ENCODE measurements at regions not wholly inside any gene's neighbourhood (a gene's known extent, or its start where the extent isn't known, plus 50 kb on each side); places are given as distances from the start of the nearest gene placed in this dataset.
A peak's percentile ranks its signal among the peaks of the same experiment; 100 is the strongest.

DNA sequence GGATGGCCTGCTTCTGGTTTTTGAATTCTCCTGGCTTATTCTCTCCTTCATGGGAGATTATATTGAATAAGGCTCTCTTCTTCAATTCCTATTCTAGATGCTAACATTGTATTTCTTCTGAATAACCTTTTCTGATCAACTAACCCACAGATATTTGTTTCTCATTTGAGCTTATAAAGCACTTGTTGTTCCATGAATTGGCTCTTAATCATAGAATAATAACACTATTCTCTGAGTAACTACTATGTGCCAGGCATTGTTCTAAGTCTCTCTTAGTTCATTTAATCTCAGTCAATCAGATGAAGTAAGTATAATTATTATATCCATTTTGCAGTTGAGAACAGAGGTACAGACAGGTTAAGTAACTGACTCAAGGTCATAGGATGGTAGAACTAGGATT lies 136.3 kb upstream of the MLIP start:
- ATAC-seq = no peak
- no peak overlapping the region for H3K27ac Mint-ChIP-seq

DNA sequence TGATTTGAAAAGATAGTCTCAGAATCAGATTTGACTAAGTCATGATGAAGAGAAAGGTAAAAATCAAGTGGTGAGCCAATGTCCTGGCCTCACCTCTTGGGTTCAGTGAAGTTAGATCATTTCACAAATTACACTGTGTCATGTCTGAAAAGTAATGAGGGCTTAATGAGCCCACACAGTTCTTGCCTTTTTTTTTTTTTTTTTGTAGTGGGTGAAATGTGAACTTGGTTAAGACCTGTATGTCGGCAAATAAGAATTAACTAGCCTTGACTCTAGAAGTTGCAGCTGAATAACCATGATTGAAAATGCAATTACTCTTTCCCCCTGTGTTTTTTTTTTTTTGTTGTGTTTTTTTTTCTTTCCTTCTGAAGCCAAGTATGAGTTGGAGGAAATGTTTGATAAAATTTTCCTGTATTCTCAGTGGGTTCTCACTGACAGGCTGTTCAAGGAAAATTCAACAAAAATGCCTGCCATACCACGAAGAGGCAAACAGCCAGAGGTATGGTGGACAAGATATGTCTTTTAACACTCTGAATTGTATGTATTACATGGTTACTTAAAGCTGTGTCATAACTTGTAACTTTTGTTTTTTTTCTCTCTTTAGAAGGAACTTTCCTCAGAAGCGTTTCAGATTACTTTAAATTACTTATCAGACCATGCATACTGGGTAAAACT lies 135.2 kb upstream of the MLIP start:
- no peak for DNase-seq (ENCODE audit: low spot score in 2 of 2)
- no peak for ATAC-seq
- Mint-ChIP-seq H3K36me3 (no peaks in the 10 kb centered on the region), H3K27ac (no peak overlapping the region), H3K9me3 (no peaks in the 10 kb centered on the region)

More for the DNA sequence above, 136.3 kb upstream of the MLIP start:
- Mint-ChIP-seq H3K36me3 (no peaks in the 10 kb centered on the region), H3K9me3 (no peaks in the 10 kb centered on the region)
- DNase-seq (ENCODE audit: low spot score in 2 of 2) = no peak

DNA sequence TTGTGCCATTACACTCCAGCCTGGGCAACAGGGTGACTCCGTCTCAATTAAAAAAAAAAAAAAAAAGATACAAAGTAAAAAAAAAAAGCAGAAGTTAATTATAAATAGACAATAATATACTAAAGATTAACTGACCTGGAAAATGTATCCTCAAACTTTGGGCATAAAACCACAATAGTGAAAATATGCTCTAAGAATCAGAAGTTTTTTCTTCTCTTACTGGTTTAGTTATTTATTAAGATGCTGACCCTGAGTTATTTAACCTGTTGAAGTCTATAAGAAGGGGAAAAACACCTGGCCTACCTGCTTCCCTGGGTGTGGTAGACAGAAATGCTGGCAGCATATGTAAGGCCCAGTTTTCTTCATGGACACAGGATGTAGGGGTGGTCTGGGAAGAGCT lies 133.7 kb upstream of the MLIP start:
- Mint-ChIP-seq H3K27ac (no peak overlapping the region), H3K9me3 (no peaks in the 10 kb centered on the region), H3K36me3 (no peaks in the 10 kb centered on the region)
- DNase-seq (ENCODE audit: low spot score in 2 of 2) (no peak), ATAC-seq (no peak)

DNA sequence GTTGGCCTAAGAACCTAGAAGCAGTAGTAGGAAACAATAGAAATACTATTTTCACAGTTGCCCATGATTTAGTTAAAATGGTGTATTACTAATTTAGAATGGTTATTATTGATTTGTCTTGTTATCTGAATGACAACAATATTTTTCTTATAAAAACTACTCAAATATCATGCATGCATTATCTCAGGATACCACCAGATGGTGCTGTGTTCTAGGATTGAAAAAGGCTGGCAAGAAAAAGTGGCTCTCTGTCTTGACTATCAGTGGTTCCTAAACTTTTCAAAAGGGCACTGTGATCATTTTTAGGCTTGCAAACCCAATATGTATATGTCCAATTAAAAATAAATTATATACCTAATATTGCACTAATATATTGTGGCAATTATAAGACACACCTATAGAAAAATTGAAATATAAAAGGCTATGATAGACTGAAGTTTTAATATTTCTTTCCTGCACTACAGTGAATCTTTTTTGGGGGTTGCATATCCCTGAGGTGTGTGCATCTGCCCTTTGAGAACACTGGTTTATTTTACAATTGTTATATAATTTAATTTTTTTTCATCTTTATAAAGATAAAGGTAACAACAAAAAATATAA lies 131.7 kb upstream of the MLIP start:
- no peak for ATAC-seq
- H3K36me3 Mint-ChIP-seq = no peaks in the 10 kb centered on the region
- peak in 1 of 2 donors; percentile 10 for DNase-seq (ENCODE audit: low spot score in 2 of 2)
- H3K27ac Mint-ChIP-seq = no peak overlapping the region
- no peaks in the 10 kb centered on the region for H3K9me3 Mint-ChIP-seq

DNA sequence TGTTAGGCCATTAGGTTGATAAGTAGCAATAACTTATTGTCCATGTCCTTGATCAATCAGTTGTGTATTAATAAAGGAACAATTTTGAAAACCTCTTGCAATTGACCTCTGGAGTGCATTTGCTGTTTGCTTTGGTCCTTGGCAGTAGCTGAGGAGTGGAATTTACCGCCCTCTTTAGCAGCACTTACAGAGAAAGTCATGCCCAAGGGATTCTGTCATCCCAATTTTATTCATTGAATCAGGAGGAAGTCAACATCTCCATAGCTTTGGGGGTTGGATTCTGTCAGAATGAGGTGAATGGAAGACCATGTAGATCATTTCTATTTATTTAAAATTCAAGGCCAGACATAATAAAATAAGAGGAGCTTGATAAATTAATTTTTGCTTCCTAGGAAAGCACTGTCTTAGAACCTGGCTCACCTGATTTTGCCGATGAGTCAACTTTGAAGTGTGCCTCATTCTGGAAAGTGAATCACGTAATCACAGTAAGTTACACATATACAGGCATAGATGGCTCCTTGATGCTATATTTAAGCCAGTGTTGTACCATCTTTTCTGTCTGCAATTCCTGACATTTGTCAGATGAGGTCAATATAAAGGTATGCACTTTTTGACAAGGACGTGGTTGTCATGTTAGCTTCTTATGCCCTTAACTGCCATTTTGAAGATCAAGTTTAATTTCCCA lies 128.7 kb upstream of the MLIP start:
- H3K36me3 Mint-ChIP-seq = no peaks in the 10 kb centered on the region
- no peak for ATAC-seq

DNA sequence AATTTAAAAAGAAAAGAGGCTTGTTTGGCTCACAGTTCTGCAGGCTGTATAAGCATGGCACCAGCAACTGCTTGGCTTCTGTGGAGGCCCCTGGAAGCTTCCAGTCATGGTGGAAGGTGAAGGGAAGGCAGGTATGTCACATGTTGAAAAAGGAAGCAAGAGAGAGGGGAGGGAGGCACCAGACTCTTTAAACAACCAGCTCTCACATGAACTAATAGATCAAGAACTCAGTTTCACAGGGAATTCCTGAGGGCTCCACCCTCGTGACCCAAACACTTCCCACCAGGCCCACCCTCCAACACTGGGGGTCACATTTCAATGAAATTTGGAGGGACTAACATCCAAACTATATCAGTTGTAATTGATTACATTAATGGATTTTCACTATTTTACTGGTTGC lies 127.9 kb upstream of the MLIP start:
- ATAC-seq (no peak), DNase-seq (ENCODE audit: low spot score in 2 of 2) (no peak)

More for the DNA sequence above, 128.7 kb upstream of the MLIP start:
- no peak for DNase-seq (ENCODE audit: low spot score in 2 of 2)
- Mint-ChIP-seq H3K9me3 (no peaks in the 10 kb centered on the region), H3K27ac (no peak overlapping the region)

DNA sequence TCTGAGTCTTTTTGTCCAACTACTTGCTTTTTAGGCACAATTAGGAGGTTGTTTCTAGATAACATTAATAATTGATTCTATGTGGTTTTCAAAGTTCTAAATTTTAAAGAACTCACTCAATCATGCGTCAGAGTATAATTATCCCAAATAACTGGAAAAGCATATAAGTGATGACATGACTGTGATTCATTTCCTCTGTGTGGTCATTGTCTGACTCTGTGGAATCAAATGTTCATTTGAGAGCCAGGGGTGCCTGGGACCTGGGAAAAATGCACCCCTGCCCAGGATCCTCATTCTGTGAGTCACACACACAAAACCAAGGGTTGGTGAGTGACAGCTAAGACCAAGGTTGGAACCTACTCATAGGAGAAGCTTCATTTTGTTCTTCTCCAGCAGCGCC lies 127.1 kb upstream of the MLIP start:
- Mint-ChIP-seq H3K9me3 (no peaks in the 10 kb centered on the region), H3K27ac (no peak overlapping the region), H3K36me3 (no peaks in the 10 kb centered on the region)
- DNase-seq (ENCODE audit: low spot score in 2 of 2) (no peak), ATAC-seq (peak in 1 of 2 donors; percentile 36)

More for the DNA sequence above, 127.9 kb upstream of the MLIP start:
- Mint-ChIP-seq H3K27ac (no peak overlapping the region), H3K36me3 (no peaks in the 10 kb centered on the region), H3K9me3 (no peaks in the 10 kb centered on the region)

DNA sequence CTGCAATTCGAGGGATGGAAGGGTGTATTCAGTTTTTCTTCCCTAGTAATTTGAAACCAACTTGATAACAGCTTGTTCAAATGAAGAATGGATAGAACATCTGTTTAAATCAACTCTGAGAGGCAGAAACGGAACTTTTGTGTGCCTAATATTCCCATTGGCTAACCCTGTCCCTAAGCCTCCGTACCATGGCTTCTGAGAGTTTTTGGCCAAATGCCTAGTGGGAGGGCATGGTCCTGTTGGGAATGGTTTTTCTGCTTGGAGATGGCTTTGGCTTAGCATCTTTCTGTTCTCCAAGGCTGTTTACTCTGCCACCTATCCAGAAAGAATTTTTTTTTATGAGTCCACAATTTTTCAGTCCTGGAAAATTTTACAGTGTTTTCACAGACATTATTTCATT lies 126.7 kb upstream of the MLIP start:
- DNase-seq (ENCODE audit: low spot score in 2 of 2) (no peak), ATAC-seq (no peak)
- H3K9me3 Mint-ChIP-seq = no peaks in the 10 kb centered on the region
- no peaks in the 10 kb centered on the region for H3K36me3 Mint-ChIP-seq
- no peak overlapping the region for H3K27ac Mint-ChIP-seq

DNA sequence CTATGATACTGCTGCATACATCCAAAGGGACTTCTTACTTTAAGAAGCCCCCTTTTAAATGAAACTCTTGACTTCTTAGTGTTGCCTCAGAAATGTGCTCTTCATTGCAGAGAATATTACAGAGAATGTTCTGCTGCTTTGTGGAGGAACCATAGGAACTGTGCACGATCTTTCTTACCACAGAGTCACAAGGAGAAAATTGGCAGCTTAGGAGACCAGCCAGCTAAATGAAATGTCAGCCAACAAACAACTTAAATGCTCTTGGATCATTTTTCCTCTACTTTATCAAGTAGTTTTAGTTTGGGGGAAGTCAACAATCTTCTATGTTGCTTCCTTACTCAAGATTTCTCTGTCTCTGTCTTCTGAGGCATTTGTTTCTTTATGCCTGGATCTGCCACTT lies 125.9 kb upstream of the MLIP start:
- DNase-seq (ENCODE audit: low spot score in 2 of 2) = no peak
- ATAC-seq = no peak
- no peaks in the 10 kb centered on the region for H3K36me3 Mint-ChIP-seq
- no peak overlapping the region for H3K27ac Mint-ChIP-seq
- H3K9me3 Mint-ChIP-seq = no peaks in the 10 kb centered on the region

DNA sequence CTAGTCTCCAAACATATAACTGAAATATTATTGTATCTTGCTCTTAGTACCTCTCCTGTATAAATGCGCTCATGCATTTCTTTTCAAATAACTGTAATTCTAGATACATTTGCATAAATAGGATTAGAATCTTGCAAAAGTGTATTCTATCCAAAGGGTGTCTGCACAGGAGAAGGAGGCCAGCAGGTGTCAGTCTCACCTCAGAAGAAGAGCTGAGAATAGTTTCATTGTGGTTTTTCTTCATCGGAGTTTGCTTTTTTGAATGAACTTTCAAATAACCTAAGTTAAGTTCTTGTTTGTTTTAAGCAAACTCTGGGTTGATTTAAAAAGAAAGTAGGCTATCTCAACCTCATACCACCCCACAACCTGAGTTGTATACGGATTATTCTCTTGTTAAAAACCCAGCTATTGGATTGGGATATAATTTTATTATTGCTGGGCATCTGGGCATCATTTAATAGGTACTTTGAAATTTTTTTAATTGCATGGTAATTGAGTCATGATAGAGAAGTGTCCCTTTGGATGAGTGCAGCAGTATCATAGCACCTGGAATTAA lies 125.0 kb upstream of the MLIP start:
- Mint-ChIP-seq H3K9me3 (no peaks in the 10 kb centered on the region), H3K36me3 (no peaks in the 10 kb centered on the region), H3K27ac (no peak overlapping the region)
- DNase-seq (ENCODE audit: low spot score in 2 of 2) = no peak
- ATAC-seq = no peak

DNA sequence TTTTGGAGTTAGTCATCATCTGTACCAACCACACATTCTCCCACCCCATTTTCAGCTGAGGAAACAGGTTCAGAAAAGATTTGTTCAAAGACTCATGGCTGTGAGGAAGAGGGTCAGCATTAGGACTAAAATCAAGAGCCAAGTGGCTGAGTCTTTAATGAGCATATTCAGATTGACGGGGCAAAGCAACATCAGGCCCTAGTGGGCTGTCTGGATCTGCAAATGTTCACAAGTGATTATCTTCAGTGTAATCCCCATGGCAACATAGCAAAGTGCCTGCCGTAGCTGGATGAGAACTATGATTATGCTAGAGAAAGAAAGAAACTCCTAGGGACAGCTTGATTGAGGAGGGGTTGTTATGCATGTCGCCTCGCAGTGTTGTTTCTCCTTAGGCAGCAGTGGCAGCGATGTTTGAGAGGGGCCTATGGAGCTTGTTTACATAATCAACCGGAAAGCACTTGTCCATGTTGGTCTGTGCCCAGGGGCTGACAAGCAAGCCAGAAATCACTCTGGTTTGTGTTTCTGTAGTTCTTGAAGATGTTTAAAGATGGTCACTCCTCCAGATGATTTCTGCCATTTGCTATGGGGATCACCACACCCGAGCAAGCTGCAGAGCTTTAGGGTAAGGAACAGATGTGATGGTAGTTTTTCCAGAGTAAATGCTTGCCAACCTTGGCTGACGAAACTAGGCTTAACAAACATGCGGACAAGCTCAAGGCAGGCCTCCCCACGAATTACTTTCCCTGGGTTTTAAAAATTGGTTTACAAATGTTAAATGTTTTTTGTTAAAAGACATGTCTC lies 124.3 kb upstream of the MLIP start:
- Mint-ChIP-seq H3K27ac (no peak overlapping the region), H3K9me3 (no peaks in the 10 kb centered on the region), H3K36me3 (no peaks in the 10 kb centered on the region)
- ATAC-seq (no peak), DNase-seq (ENCODE audit: low spot score in 2 of 2) (no peak)

DNA sequence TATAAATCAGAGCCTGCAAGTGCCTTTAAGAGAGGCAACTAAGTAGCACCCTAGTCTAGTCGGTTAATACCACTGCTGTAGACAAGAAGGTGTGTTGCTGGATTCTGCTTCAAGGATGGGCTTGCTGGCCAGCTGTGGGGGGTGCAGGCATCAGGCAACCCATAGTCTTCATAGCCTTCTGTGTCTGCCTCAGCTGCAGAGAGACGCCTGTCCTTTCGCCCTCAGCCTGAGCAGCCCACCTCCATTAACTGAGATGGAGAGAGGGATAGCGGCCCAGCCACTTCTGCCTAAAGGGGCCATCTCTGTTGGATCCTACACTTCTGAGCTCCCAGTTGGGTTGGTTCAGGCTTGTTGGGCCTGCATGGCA lies 123.7 kb upstream of the MLIP start:
- Mint-ChIP-seq H3K9me3 (no peaks in the 10 kb centered on the region), H3K27ac (no peak overlapping the region), H3K36me3 (no peaks in the 10 kb centered on the region)
- DNase-seq (ENCODE audit: low spot score in 2 of 2) (no peak), ATAC-seq (no peak)

DNA sequence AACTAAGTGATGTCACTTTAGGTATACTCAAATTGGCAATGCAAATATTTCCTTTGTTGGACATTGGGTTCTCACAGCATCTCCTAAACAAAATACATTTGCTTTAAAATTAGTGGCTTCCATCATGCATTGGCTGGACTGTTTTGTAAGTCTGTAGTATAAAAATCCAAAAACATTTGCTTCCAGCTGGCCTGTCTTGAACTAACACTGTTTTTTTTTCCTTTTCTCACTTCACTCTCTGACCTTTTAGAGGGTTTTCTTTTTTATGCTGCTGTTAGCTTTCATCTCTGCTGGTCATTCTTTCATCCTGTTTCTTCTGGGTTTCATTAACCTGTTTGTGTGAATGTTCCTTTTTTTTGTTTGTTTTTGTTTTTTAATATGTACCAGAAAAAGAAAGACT lies 121.7 kb upstream of the MLIP start:
- no peak for ATAC-seq
- H3K27ac Mint-ChIP-seq = no peak overlapping the region
- DNase-seq (ENCODE audit: low spot score in 2 of 2) = no peak
- no peaks in the 10 kb centered on the region for H3K9me3 Mint-ChIP-seq
- no peaks in the 10 kb centered on the region for H3K36me3 Mint-ChIP-seq

DNA sequence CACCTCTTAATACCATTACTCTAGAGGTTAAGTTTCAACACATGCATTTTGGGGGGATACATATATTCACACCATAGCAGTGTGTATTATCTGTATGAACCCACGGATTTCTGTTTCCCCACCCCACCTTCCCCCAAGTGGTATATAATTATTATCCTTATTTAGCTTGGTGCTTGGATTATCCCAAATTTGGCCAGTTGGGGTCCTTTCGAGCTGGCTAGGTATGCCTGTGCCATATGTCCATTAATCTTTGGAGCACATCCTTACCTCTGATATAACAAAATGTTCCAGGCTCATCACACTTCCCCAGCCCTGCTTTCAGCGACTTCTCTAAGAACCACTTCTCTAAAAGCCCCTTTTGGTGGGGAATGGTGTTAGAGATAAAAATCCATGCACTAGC lies 118.7 kb upstream of the MLIP start:
- DNase-seq (ENCODE audit: low spot score in 2 of 2) (no peak), ATAC-seq (no peak)
- Mint-ChIP-seq H3K27ac (no peak overlapping the region), H3K36me3 (no peaks in the 10 kb centered on the region), H3K9me3 (no peaks in the 10 kb centered on the region)

DNA sequence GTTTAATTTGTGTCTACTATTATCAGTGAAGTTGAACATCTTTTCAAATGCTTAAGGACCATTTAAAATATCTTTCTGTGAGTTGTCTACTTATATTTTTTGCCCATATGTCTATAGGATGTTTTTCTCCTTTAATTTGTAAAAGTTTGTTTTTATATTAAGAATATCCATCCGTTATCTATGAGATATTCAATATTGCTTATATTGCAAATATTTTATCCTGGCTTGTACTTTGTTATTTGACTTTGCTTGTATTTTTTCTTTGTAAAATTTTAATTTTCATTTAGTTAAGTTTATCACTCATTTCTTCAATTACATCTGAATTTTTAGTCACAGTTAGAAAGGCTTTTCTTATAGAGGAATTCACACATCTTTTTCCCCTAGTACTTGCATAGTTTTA lies 117.0 kb upstream of the MLIP start:
- H3K36me3 Mint-ChIP-seq = no peaks in the 10 kb centered on the region
- no peak overlapping the region for H3K27ac Mint-ChIP-seq
- DNase-seq (ENCODE audit: low spot score in 2 of 2) (no peak), ATAC-seq (no peak)
- no peaks in the 10 kb centered on the region for H3K9me3 Mint-ChIP-seq

DNA sequence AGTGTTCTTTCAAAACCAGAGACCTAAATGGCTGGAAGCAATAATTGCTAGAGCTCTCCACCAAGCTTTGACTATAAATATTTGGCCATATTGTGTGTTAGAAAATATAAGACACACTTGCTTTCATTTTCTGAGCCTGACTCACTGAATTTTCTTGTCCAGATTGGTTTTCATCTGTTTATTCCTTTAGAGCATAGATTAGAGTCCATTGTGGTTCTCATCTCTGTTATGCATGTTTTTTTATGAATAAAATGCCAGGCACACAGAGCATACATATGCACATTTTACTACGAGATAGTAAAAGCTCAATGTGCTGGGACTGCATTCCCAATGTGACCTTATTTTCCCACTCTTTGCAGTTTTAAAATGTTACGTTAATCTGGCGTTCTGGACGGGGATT lies 115.3 kb upstream of the MLIP start:
- no peaks in the 10 kb centered on the region for H3K36me3 Mint-ChIP-seq
- ATAC-seq (no peak), DNase-seq (ENCODE audit: low spot score in 2 of 2) (no peak)
- no peak overlapping the region for H3K27ac Mint-ChIP-seq
- H3K9me3 Mint-ChIP-seq = no peaks in the 10 kb centered on the region

DNA sequence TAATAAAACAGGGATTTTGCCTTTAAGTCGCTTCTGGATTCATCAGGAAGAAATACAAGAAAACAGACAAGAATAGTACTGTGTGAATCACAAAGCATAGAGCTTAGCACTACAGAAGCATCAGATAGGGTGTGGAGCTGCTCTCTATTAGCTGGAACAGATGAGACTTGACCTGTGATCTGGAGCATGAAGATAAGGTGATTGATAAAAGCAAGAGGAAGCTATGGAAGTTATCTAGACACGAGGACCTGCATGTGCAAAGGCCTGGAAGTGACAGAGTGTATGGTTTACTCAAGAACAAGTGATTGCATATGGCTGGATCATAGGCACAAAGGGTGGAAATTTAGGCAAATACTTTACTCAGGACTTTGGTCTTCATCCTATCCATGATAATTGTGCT lies 112.9 kb upstream of the MLIP start:
- no peaks in the 10 kb centered on the region for H3K36me3 Mint-ChIP-seq
- ATAC-seq (no peak), DNase-seq (ENCODE audit: low spot score in 2 of 2) (no peak)
- no peak overlapping the region for H3K27ac Mint-ChIP-seq
- no peaks in the 10 kb centered on the region for H3K9me3 Mint-ChIP-seq
